GM15510 (cell line): ENCODE measurements at regions not wholly inside any gene's neighbourhood (a gene's known extent, or its start where the extent isn't known, plus 50 kb on each side); places are given as distances from the start of the nearest gene placed in this dataset.

Experiments used
- POLR2A ChIP-seq: IDR thresholded peaks from 3 replicates; pipeline ENCODE4 v1.6.1; 2011; ENCODE audit warnings: borderline replicate concordance; ENCODE audit not compliant: insufficient read length; ENCODE audit errors: extremely low read depth

- TF ChIP-seq POLR2A = no peak
Measured at GRCh38 chr10:78550716-78551115, 517.1 kb downstream of the RPS24 start.

- TF ChIP-seq POLR2A = no peak
Measured at GRCh38 chr10:78551184-78552005, 517.4 kb upstream of the ZMIZ1 start.

GRCh38 chr10:78552261-78552811 lies 516.4 kb upstream of the ZMIZ1 start:
- TF ChIP-seq POLR2A = no peak

GRCh38 chr10:78553792-78554191 lies 515.0 kb upstream of the ZMIZ1 start:
- no peak for TF ChIP-seq POLR2A

GRCh38 chr10:78555128-78555527 lies 513.6 kb upstream of the ZMIZ1 start:
- no peak for TF ChIP-seq POLR2A

- no peak for TF ChIP-seq POLR2A
Measured at GRCh38 chr10:78556705-78557432, 511.9 kb upstream of the ZMIZ1 start.

- TF ChIP-seq POLR2A = no peak
Measured at GRCh38 chr10:78557433-78557925, 511.3 kb upstream of the ZMIZ1 start.

GRCh38 chr10:78559661-78560340 lies 509.0 kb upstream of the ZMIZ1 start:
- no peak for TF ChIP-seq POLR2A

GRCh38 chr10:78560341-78560688 lies 508.5 kb upstream of the ZMIZ1 start:
- no peak for TF ChIP-seq POLR2A

GRCh38 chr10:78563314-78563713 lies 505.5 kb upstream of the ZMIZ1 start:
- no peak for TF ChIP-seq POLR2A

GRCh38 chr10:78565841-78566240 lies 502.9 kb upstream of the ZMIZ1 start:
- no peak for TF ChIP-seq POLR2A

- TF ChIP-seq POLR2A = no peak
Measured at GRCh38 chr10:78566284-78567111, 502.3 kb upstream of the ZMIZ1 start.

GRCh38 chr10:78567680-78568455 lies 500.9 kb upstream of the ZMIZ1 start:
- TF ChIP-seq POLR2A = no peak
